ENCODE measurements at regions not wholly inside any gene's neighbourhood (a gene's known extent, or its start where the extent isn't known, plus 50 kb on each side); places are given as distances from the start of the nearest gene placed in this dataset.

GRCh38 chr15:62579842-62580241, 414.8 kb upstream of the C2CD4B start:
- DNase-seq (ENCODE audit: low read depth) = no peak

GRCh38 chr15:62582580-62582979, 417.5 kb upstream of the C2CD4B start:
- no peak for DNase-seq (ENCODE audit: low read depth)

GRCh38 chr15:62584301-62585235, 419.5 kb upstream of the C2CD4B start:
- DNase-seq (ENCODE audit: low read depth) = no peak

- DNase-seq (ENCODE audit: low read depth) = no peak
Observed at GRCh38 chr15:62588938-62589670, 424.0 kb upstream of the C2CD4B start.

- no peak for DNase-seq (ENCODE audit: low read depth)
Observed at GRCh38 chr15:62591842-62592838, 427.1 kb upstream of the C2CD4B start.

GRCh38 chr15:62592920-62593319, 427.8 kb upstream of the C2CD4B start:
- DNase-seq (ENCODE audit: low read depth) = no peak

- no peak for DNase-seq (ENCODE audit: low read depth)
Observed at GRCh38 chr15:62593681-62594399, 428.8 kb upstream of the C2CD4B start.

- no peak for DNase-seq (ENCODE audit: low read depth)
Observed at GRCh38 chr15:62598217-62598616, 433.1 kb upstream of the C2CD4B start.

GRCh38 chr15:62599791-62600777, 435.0 kb upstream of the C2CD4B start:
- no peak for DNase-seq (ENCODE audit: low read depth)

- no peak for DNase-seq (ENCODE audit: low read depth)
Observed at GRCh38 chr15:62601777-62602545, 436.9 kb upstream of the C2CD4B start.

GRCh38 chr15:62603742-62604141, 438.7 kb upstream of the C2CD4B start:
- DNase-seq (ENCODE audit: low read depth) = no peak

- DNase-seq (ENCODE audit: low read depth) = no peak
Observed at GRCh38 chr15:62605282-62605681, 437.3 kb upstream of the TPM1 start.

- DNase-seq (ENCODE audit: low read depth) = no peak
Observed at GRCh38 chr15:62606376-62607113, 436.0 kb upstream of the TPM1 start.

- no peak for DNase-seq (ENCODE audit: low read depth)
Observed at GRCh38 chr15:62607114-62607462, 435.5 kb upstream of the TPM1 start.

GRCh38 chr15:62607643-62608042, 434.9 kb upstream of the TPM1 start:
- DNase-seq (ENCODE audit: low read depth) = no peak

GRCh38 chr15:62608369-62608768, 434.2 kb upstream of the TPM1 start:
- DNase-seq (ENCODE audit: low read depth) = no peak

- DNase-seq (ENCODE audit: low read depth) = no peak
Observed at GRCh38 chr15:62610265-62610869, 432.2 kb upstream of the TPM1 start.

GRCh38 chr15:62611002-62611401, 431.5 kb upstream of the TPM1 start:
- DNase-seq (ENCODE audit: low read depth) = no peak

Measured in activated T-helper 9 cell treated with anti-CD3 and anti-CD28 coated beads, Interleukin-2, amount 50 U/mL, for 16 hours (primary cell).